BE2C (cell line): ENCODE measurements at regions not wholly inside any gene's neighbourhood (a gene's known extent, or its start where the extent isn't known, plus 50 kb on each side); places are given as distances from the start of the nearest gene placed in this dataset.
"Not testable (repeated sequence)": the region's sequence is repeated elsewhere in the genome, so short reads cannot be mapped to it uniquely, and the experiment has no call there.

ENCODE experiments used
- DNase-seq: peaks from one replicate; pipeline ENCODE4 v3.0.0-alpha.2; 2020
- H3K27me3 ChIP-seq: fragments of 250-450 bp; sonication (Bioruptor Pico); 2 replicates; pipeline ENCODE4 v1.5.1; 2020; ENCODE audit warnings: mild to moderate bottlenecking
- H3K36me3 ChIP-seq: fragments of 250-450 bp; sonication (Bioruptor Pico); 2 replicates; pipeline ENCODE4 v1.5.1; 2020; ENCODE audit warnings: mild to moderate bottlenecking
- H3K4me1 ChIP-seq: fragments of 250-450 bp; sonication (Bioruptor Pico); 2 replicates; pipeline ENCODE4 v1.5.1; 2020
- H3K4me3 ChIP-seq: 2 replicates; pipeline ENCODE4 v1.5.1; 2011; ENCODE audit warnings: low read depth, low read length
- H3K9me3 ChIP-seq: fragments of 250-450 bp; sonication (Bioruptor Pico); 2 replicates; pipeline ENCODE4 v1.5.1; 2020
- TF ChIP-seq, protein P1 (sequence below): IDR thresholded peaks from 2 replicates; pipeline ENCODE4 v1.5.1; 2012; ENCODE audit warnings: mild to moderate bottlenecking, low read depth, low read length

DNA sequence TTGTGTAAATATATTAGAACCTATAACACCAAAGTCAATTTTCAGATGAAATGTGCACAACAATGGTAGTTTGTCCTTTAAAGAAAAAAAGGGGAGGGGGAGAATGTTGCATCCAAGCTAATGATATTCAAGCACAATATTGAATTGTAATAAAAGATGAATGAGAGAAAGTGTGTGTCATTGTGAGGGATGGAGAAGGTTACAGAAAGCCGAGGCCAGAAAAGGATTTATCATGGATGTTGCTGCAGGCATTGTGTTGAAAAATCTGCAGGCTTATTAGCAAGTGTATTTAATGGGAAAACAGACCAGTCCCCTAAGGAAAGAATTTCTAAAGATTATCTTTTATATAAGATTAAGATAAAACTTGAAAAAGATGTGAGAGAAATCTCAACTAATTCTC, 186.5 kb downstream of the SPTSSA start:
- Histone ChIP-seq H3K4me1 (no peaks in the 10 kb centered on the region), H3K4me3 (no peak overlapping the region), H3K36me3 (no peaks in the 10 kb centered on the region), H3K9me3 (no peaks in the 10 kb centered on the region), H3K27me3 (peaks cover 4% of the 10 kb centered on the region; the same call in 1 of the 2 replicates)
- TF ChIP-seq, protein P1, sequence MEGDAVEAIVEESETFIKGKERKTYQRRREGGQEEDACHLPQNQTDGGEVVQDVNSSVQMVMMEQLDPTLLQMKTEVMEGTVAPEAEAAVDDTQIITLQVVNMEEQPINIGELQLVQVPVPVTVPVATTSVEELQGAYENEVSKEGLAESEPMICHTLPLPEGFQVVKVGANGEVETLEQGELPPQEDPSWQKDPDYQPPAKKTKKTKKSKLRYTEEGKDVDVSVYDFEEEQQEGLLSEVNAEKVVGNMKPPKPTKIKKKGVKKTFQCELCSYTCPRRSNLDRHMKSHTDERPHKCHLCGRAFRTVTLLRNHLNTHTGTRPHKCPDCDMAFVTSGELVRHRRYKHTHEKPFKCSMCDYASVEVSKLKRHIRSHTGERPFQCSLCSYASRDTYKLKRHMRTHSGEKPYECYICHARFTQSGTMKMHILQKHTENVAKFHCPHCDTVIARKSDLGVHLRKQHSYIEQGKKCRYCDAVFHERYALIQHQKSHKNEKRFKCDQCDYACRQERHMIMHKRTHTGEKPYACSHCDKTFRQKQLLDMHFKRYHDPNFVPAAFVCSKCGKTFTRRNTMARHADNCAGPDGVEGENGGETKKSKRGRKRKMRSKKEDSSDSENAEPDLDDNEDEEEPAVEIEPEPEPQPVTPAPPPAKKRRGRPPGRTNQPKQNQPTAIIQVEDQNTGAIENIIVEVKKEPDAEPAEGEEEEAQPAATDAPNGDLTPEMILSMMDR, result no peak
- DNase-seq, result no peak

DNA sequence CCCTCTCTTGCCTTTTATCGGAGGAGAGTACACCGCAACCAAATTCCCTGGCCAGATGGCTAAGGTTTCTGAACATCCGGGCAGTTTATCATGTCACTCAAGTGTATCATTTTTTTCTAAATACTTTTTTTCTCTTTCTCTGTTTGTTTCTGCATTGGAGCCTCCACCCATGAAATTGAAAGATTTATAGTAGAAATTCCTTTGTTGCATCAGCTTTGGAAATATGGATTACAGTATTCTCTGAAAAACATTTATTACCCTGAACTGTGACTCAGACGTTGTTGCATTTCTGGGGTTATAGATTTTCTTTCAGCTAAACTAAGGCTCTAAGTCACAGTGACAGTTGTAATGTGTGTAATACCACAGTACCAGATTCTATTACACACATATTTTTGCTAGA, 187.0 kb downstream of the SPTSSA start:
- peaks cover 8% of the 10 kb centered on the region; the same call in 1 of the 2 replicates for H3K27me3 ChIP-seq
- no peak for DNase-seq
- H3K4me3 ChIP-seq, result no peak overlapping the region
- no peaks in the 10 kb centered on the region for H3K4me1 ChIP-seq
- H3K9me3 ChIP-seq, result no peaks in the 10 kb centered on the region
- TF ChIP-seq, protein P1, result no peak
- no peaks in the 10 kb centered on the region for H3K36me3 ChIP-seq

DNA sequence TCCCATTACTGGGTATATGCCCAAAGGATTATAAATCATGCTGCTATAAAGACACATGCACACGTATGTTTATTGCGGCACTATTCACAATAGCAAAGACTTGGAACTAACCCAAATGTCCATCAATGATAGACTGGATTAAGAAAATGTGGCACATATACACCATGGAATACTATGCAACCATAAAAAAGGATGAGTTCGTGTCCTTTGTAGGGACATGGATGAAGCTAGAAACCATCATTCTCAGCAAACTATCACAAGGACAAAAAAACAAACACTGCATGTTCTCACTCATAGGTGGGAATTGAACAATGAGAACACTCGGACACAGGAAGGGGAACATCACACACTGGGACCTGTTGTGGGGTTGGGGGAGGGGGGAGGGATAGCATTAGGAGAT, 188.3 kb downstream of the SPTSSA start:
- not testable (repeated sequence) for H3K9me3 ChIP-seq, DNase-seq, H3K4me3 ChIP-seq, H3K4me1 ChIP-seq, H3K36me3 ChIP-seq
- H3K27me3 ChIP-seq, result peaks cover 16% of the 10 kb centered on the region

DNA sequence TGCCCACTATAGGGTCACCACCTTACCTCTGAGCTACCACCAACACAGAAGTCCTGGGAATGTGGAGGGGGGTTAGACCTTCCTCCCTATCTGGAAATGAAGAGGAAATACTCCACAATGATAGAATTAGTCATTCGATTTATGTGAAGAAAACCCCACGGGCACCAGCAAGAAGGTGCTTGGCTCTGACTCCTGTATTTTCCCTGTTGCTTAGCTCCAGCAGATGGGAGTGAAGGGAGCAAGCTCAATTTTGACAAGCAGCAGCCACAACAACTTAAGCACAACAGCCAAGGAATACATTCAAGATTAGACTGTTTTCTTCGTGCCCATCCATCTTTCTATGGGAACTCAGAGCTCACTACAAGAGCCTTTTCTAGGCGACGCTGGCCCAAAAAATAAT, 191.7 kb downstream of the SPTSSA start:
- TF ChIP-seq, protein P1, result no peak
- peaks cover 19% of the 10 kb centered on the region for H3K27me3 ChIP-seq
- H3K4me1 ChIP-seq, result no peaks in the 10 kb centered on the region
- no peak for DNase-seq
- H3K4me3 ChIP-seq, result no peak overlapping the region
- no peaks in the 10 kb centered on the region for H3K36me3 ChIP-seq
- no peaks in the 10 kb centered on the region for H3K9me3 ChIP-seq

DNA sequence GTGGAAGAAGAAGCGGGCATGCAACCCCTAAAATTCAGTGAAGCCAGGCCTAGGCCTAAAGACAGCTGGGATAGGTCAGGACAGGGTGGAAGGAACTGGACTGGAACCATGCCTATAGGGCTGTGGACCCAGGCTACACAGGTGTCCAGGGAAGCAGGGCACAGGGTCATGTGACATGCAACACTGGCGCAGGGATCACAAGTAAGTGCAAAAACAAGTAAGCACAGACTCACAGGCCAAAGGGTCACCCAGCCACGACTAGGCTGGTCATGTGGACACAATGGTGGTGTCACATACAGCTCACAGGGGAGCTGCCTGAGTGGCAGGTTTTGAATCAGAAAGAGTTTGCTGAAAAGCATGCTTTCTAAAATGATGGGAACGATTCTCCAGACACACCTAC, 195.7 kb downstream of the SPTSSA start:
- TF ChIP-seq, protein P1, result no peak
- H3K27me3 ChIP-seq, result peaks cover 19% of the 10 kb centered on the region
- H3K36me3 ChIP-seq, result no peaks in the 10 kb centered on the region
- H3K4me1 ChIP-seq, result no peaks in the 10 kb centered on the region
- H3K4me3 ChIP-seq, result no peak overlapping the region
- DNase-seq, result no peak
- no peaks in the 10 kb centered on the region for H3K9me3 ChIP-seq

DNA sequence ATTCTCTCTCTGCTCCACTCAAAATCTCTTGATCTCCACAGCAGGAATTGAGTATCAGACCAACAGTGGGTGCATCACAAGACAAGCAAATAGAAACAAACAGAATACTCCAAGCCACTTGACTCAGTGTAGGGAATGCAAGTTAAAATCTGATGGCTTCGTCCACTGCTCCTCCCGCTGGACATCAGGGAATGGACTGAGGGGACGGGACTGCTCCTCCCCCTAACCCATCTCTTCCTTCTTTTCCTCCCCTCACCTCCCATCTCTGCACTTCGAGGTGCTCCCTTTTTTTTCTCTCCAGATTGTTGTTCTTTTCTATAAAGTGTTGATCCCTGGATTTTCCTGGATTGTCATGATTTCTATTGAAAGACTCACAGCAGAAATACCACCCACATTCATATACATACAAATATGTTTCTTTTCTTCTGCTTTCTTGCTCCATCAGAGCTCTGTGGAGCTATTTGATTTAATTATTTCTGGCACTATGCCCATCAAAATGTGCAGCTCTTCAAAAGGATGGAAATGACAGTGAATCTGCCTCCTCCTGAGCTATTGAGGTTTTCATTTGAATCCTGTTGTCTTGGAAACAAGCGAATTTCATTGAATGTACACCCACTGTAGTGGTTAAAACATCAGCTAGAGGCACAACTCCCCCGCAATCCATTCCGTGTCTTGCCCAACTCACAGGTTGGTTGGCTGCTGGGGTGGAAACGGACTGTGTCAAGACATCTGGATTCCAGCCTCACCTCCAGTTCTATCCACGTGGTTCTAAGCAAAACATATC, 199.7 kb downstream of the SPTSSA start:
- no peak overlapping the region for H3K4me3 ChIP-seq
- no peak for DNase-seq
- TF ChIP-seq, protein P1, result no peak
- H3K9me3 ChIP-seq, result no peaks in the 10 kb centered on the region; the same call in 1 of the 2 replicates
- no peaks in the 10 kb centered on the region for H3K4me1 ChIP-seq
- H3K27me3 ChIP-seq, result peaks cover 12% of the 10 kb centered on the region
- no peaks in the 10 kb centered on the region for H3K36me3 ChIP-seq
